A549 (cell line): ENCODE measurements at regions not wholly inside any gene's neighbourhood (a gene's known extent, or its start where the extent isn't known, plus 50 kb on each side); places are given as distances from the start of the nearest gene placed in this dataset.

Source experiments
- ATAC-seq, 2 experiments: fragments of 200-7000 bp in 1 of 2; fragments of >200 bp in 1 of 2; cut with Nextera tagmentation in 1 of 2; cut with Tn5 transposase in 1 of 2; 3 replicates each; pipeline versions ENCODE4 v1.8.0 to v1.9.1; 2018 to 2020; ENCODE audit warnings: mild to moderate bottlenecking in 1 of 2, moderate library complexity in 1 of 2
- CTCF ChIA-PET: fragments of 300-600 bp; sonication (Branson Sonifier 250); formaldehyde crosslinking; extraction: SDS; loops from one replicate; lab custom pipeline; 2021; ENCODE audit warnings: antibody characterized with exemption, inconsistent platforms; lab: Yijun Ruan, JAX
- POLR2A ChIA-PET: fragments of 350-600 bp; formaldehyde crosslinking; extraction: SDS; loops from one replicate; lab custom pipeline; 2021; ENCODE audit warnings: antibody characterized with exemption, inconsistent platforms; lab: Yijun Ruan, JAX
- DNase-seq, 2 experiments: peaks; one replicate each; pipeline versions ENCODE4 v3.0.0 to v3.0.0-alpha.2; 2011 to 2016; ENCODE audit warnings: low read depth in 1 of 2, low spot score in 1 of 2
- FAIRE-seq: peaks from 2 replicates; lab custom pipeline; 2011; peaks lifted over from hg19 to GRCh38; lab: Jason Lieb, UNC
- H3K27ac ChIP-seq, 2 experiments: fragments of >200 bp; sonication (Bioruptor Twin); formaldehyde crosslinking; 3 replicates each; pipeline ENCODE4 v1.5.1; 2016 to 2017
- H3K4me1 ChIP-seq: fragments of >200 bp; sonication (Bioruptor Twin); formaldehyde crosslinking; 3 replicates; pipeline ENCODE4 v1.6.1; 2016
- H3K4me2 ChIP-seq: fragments of >200 bp; sonication (Bioruptor Twin); formaldehyde crosslinking; 3 replicates; pipeline ENCODE4 v1.6.1; 2016
- H3K4me3 ChIP-seq: fragments of >200 bp; sonication (Bioruptor Twin); formaldehyde crosslinking; 3 replicates; pipeline ENCODE4 v1.5.1; 2016
- H3K9me3 ChIP-seq: fragments of >200 bp; sonication (Bioruptor Twin); formaldehyde crosslinking; 3 replicates; pipeline ENCODE4 v1.6.1; 2016
- BCL3 ChIP-seq: fragments of >200 bp; sonication (Bioruptor Twin); formaldehyde crosslinking; IDR thresholded peaks from 3 replicates; pipeline ENCODE4 v1.6.1; 2016
- ELK1 ChIP-seq: fragments of 150-350 bp; IDR thresholded peaks from 2 replicates; pipeline ENCODE4 v1.6.1; 2014; ENCODE audit warnings: low read depth, mild to moderate bottlenecking, low read length
- FOSB ChIP-seq: fragments of 250-450 bp; sonication (Bioruptor Pico); IDR thresholded peaks from 2 replicates; pipeline ENCODE4 v1.5.0; 2020; ENCODE audit warnings: mild to moderate bottlenecking, moderate library complexity
- FOXS1 ChIP-seq: fragments of 250-450 bp; sonication (Bioruptor Pico); IDR thresholded peaks from 2 replicates; pipeline ENCODE4 v1.5.0; 2020; ENCODE audit warnings: mild to moderate bottlenecking, moderate library complexity
- HOXA7 ChIP-seq: fragments of 250-450 bp; sonication (Bioruptor Pico); IDR thresholded peaks from 2 replicates; pipeline ENCODE4 v1.5.0; 2020; ENCODE audit warnings: mild to moderate bottlenecking, moderate library complexity
- KDM5A ChIP-seq: fragments of 200-600 bp; sonication (generic); IDR thresholded peaks from 2 replicates; pipeline ENCODE4 v1.6.1; 2016; ENCODE audit warnings: antibody characterized with exemption, mild to moderate bottlenecking
- MAFK ChIP-seq: fragments of 450-650 bp; IDR thresholded peaks from 2 replicates; pipeline ENCODE4 v1.6.1; 2014; ENCODE audit not compliant: partially characterized antibody
- NFE2L2 ChIP-seq: fragments of 150-350 bp; conservative IDR thresholded peaks from 2 replicates; pipeline ENCODE4 v1.6.1; 2014; ENCODE audit warnings: low read length
- NPAS2 ChIP-seq: fragments of 250-450 bp; sonication (Bioruptor Pico); IDR thresholded peaks from 2 replicates; pipeline ENCODE4 v1.8.0; 2022; ENCODE audit warnings: mild to moderate bottlenecking, moderate library complexity, borderline replicate concordance
- RAD21 ChIP-seq, 2 experiments: fragments of >200 bp in 1 of 2; sonication (Bioruptor Twin) in 1 of 2; formaldehyde crosslinking in 1 of 2; IDR thresholded peaks in 1 of 2; conservative IDR thresholded peaks in 1 of 2; 2 replicates in 1 of 2; 3 replicates in 1 of 2; pipeline ENCODE4 v1.6.1; 2012 to 2018; ENCODE audit warnings: inconsistent platforms in 1 of 2
- RNF2 ChIP-seq: fragments of 200-600 bp; sonication (generic); IDR thresholded peaks from 2 replicates; pipeline ENCODE4 v1.6.1; 2016; ENCODE audit warnings: low read depth, mild to moderate bottlenecking, antibody characterized with exemption, moderate library complexity, borderline replicate concordance
- ZNF302 ChIP-seq: fragments of 250-450 bp; sonication (Bioruptor Pico); IDR thresholded peaks from 2 replicates; pipeline ENCODE4 v1.9.0; 2021; ENCODE audit warnings: inconsistent platforms, mild to moderate bottlenecking, moderate library complexity
- WGBS: methylation state at CpG from one replicate; pipeline ENCODE4 v1.1.6; 2017; ENCODE audit errors: missing lambda C conversion rate; 5-methylcytosine and 5-hydroxymethylcytosine counted together
- TF ChIP-seq, protein P1 (sequence below): fragments of 250-450 bp; sonication (Bioruptor Pico); IDR thresholded peaks from 2 replicates; pipeline ENCODE4 v1.5.0; 2021; ENCODE audit warnings: mild to moderate bottlenecking, moderate library complexity, borderline replicate concordance
- TF ChIP-seq, protein P2 (sequence below): IDR thresholded peaks from 2 replicates; pipeline ENCODE4 v1.6.1; 2012
- TF ChIP-seq, protein P3 (sequence below): IDR thresholded peaks from 2 replicates; pipeline ENCODE4 v1.6.1; 2012
- TF ChIP-seq, protein P4 (sequence below): fragments of >200 bp; sonication (Bioruptor Twin); formaldehyde crosslinking; IDR thresholded peaks from 3 replicates; pipeline ENCODE4 v1.5.1; 2016
- TF ChIP-seq, protein P5 (sequence below): fragments of 200-600 bp; sonication (generic); IDR thresholded peaks from 2 replicates; pipeline ENCODE4 v1.6.1; 2016; ENCODE audit warnings: antibody characterized with exemption, mild to moderate bottlenecking, moderate library complexity

- H3K4me3 ChIP-seq = no peak overlapping the region
- no peak for FAIRE-seq
- no peaks in the 10 kb centered on the region for H3K9me3 ChIP-seq
- H3K4me1 ChIP-seq = no peaks in the 10 kb centered on the region
- POLR2A ChIA-PET = no interaction called here
- 9% methylated on average over 1 of the region's 1 CpG for WGBS
- TF ChIP-seq ELK1 (no peak), RAD21 (conservative IDR thresholded peaks at IDR 0.05 in 1 of 2, IDR thresholded peaks at IDR 0.05 in 1 of 2) (no peak), ZNF302 (CRISPR knock-in tag) (no peak), KDM5A (no peak), FOXS1 (no peak)
- TF ChIP-seq, protein P1, sequence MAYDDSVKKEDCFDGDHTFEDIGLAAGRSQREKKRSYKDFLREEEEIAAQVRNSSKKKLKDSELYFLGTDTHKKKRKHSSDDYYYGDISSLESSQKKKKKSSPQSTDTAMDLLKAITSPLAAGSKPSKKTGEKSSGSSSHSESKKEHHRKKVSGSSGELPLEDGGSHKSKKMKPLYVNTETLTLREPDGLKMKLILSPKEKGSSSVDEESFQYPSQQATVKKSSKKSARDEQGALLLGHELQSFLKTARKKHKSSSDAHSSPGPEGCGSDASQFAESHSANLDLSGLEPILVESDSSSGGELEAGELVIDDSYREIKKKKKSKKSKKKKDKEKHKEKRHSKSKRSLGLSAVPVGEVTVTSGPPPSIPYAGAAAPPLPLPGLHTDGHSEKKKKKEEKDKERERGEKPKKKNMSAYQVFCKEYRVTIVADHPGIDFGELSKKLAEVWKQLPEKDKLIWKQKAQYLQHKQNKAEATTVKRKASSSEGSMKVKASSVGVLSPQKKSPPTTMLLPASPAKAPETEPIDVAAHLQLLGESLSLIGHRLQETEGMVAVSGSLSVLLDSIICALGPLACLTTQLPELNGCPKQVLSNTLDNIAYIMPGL (CRISPR knock-in tag) = no peak
- TF ChIP-seq, protein P2, sequence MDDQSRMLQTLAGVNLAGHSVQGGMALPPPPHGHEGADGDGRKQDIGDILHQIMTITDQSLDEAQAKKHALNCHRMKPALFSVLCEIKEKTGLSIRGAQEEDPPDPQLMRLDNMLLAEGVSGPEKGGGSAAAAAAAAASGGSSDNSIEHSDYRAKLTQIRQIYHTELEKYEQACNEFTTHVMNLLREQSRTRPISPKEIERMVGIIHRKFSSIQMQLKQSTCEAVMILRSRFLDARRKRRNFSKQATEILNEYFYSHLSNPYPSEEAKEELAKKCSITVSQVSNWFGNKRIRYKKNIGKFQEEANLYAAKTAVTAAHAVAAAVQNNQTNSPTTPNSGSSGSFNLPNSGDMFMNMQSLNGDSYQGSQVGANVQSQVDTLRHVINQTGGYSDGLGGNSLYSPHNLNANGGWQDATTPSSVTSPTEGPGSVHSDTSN = no peak
- TF ChIP-seq, protein P3, sequence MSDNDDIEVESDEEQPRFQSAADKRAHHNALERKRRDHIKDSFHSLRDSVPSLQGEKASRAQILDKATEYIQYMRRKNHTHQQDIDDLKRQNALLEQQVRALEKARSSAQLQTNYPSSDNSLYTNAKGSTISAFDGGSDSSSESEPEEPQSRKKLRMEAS = no peak
- ATAC-seq = no peak
- H3K27ac ChIP-seq = no peak overlapping the region
- H3K4me2 ChIP-seq = no peak overlapping the region
- no peak for DNase-seq
- CTCF ChIA-PET = no interaction called here
Measured at GRCh38 chr3:144477593-144477992, 506.0 kb downstream of the DIPK2A start.

GRCh38 chr3:144480416-144480919, 508.8 kb downstream of the DIPK2A start:
- CTCF ChIA-PET = no interaction called here
- no peak for ATAC-seq
- Histone ChIP-seq H3K27ac (no peak overlapping the region), H3K4me2 (no peak overlapping the region), H3K9me3 (no peaks in the 10 kb centered on the region), H3K4me3 (no peak overlapping the region), H3K4me1 (no peaks in the 10 kb centered on the region)
- no peak for FAIRE-seq
- no peak for DNase-seq
- POLR2A ChIA-PET = no interaction called here
- TF ChIP-seq FOSB (no peak), MAFK (peak; percentile 61)

GRCh38 chr3:144482876-144483275, 511.3 kb downstream of the DIPK2A start:
- Histone ChIP-seq H3K4me1 (no peaks in the 10 kb centered on the region), H3K4me3 (no peak overlapping the region), H3K27ac (no peak overlapping the region), H3K9me3 (no peaks in the 10 kb centered on the region), H3K4me2 (no peak overlapping the region)
- DNase-seq = no peak
- FAIRE-seq = no peak
- ChIA-PET POLR2A (no interaction called here), CTCF (no interaction called here)
- WGBS = 0% methylated on average over 2 of the region's 2 CpGs
- no peak for ATAC-seq
- TF ChIP-seq, protein P4, sequence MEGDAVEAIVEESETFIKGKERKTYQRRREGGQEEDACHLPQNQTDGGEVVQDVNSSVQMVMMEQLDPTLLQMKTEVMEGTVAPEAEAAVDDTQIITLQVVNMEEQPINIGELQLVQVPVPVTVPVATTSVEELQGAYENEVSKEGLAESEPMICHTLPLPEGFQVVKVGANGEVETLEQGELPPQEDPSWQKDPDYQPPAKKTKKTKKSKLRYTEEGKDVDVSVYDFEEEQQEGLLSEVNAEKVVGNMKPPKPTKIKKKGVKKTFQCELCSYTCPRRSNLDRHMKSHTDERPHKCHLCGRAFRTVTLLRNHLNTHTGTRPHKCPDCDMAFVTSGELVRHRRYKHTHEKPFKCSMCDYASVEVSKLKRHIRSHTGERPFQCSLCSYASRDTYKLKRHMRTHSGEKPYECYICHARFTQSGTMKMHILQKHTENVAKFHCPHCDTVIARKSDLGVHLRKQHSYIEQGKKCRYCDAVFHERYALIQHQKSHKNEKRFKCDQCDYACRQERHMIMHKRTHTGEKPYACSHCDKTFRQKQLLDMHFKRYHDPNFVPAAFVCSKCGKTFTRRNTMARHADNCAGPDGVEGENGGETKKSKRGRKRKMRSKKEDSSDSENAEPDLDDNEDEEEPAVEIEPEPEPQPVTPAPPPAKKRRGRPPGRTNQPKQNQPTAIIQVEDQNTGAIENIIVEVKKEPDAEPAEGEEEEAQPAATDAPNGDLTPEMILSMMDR = no peak

GRCh38 chr3:144487011-144487410, 515.4 kb downstream of the DIPK2A start:
- POLR2A ChIA-PET = no interaction called here
- Histone ChIP-seq H3K4me2 (no peak overlapping the region), H3K27ac (no peak overlapping the region), H3K9me3 (no peaks in the 10 kb centered on the region), H3K4me1 (no peaks in the 10 kb centered on the region), H3K4me3 (no peak overlapping the region)
- DNase-seq (no peak), ATAC-seq (no peak), FAIRE-seq (no peak)
- CTCF ChIA-PET = no interaction called here
- TF ChIP-seq, protein P5, sequence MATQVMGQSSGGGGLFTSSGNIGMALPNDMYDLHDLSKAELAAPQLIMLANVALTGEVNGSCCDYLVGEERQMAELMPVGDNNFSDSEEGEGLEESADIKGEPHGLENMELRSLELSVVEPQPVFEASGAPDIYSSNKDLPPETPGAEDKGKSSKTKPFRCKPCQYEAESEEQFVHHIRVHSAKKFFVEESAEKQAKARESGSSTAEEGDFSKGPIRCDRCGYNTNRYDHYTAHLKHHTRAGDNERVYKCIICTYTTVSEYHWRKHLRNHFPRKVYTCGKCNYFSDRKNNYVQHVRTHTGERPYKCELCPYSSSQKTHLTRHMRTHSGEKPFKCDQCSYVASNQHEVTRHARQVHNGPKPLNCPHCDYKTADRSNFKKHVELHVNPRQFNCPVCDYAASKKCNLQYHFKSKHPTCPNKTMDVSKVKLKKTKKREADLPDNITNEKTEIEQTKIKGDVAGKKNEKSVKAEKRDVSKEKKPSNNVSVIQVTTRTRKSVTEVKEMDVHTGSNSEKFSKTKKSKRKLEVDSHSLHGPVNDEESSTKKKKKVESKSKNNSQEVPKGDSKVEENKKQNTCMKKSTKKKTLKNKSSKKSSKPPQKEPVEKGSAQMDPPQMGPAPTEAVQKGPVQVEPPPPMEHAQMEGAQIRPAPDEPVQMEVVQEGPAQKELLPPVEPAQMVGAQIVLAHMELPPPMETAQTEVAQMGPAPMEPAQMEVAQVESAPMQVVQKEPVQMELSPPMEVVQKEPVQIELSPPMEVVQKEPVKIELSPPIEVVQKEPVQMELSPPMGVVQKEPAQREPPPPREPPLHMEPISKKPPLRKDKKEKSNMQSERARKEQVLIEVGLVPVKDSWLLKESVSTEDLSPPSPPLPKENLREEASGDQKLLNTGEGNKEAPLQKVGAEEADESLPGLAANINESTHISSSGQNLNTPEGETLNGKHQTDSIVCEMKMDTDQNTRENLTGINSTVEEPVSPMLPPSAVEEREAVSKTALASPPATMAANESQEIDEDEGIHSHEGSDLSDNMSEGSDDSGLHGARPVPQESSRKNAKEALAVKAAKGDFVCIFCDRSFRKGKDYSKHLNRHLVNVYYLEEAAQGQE = no peak
- TF ChIP-seq NFE2L2 (no peak), NPAS2 (CRISPR knock-in tag) (no peak), RNF2 (no peak), BCL3 (no peak), HOXA7 (no peak)
- TF ChIP-seq, protein P2 = no peak
